ENCODE measurements at regions not wholly inside any gene's neighbourhood (a gene's known extent, or its start where the extent isn't known, plus 50 kb on each side); places are given as distances from the start of the nearest gene placed in this dataset.

- Histone ChIP-seq H2BK15ac (ENCODE audit: low read depth, low read length) (no peak overlapping the region), H2BK5ac (ENCODE audit: low read depth, low read length, poor library complexity, severe bottlenecking) (no peak overlapping the region), H4K91ac (ENCODE audit: insufficient read depth, low read depth, low read length) (no peak overlapping the region), H3K4me1 (ENCODE audit: control insufficient read depth, insufficient read depth, low read length) (no peaks in the 10 kb centered on the region), H3K4me3 (ENCODE audit: insufficient read depth, low read depth, low read length) (no peak overlapping the region), H2AK5ac (ENCODE audit: low read depth, low read length) (no peak overlapping the region), H3K18ac (ENCODE audit: low read depth, low read length) (no peak overlapping the region), H3K9me3 (ENCODE audit: control insufficient read depth, insufficient read depth, low read length) (no peaks in the 10 kb centered on the region), H4K5ac (ENCODE audit: low read depth, low read length) (no peak overlapping the region), H2AFZ (replicated peaks; ENCODE audit: low read length, poor library complexity) (no peak overlapping the region), H3K9ac (ENCODE audit: low read depth, low read length) (no peak overlapping the region), H3K27me3 (ENCODE audit: control insufficient read depth, insufficient read depth, low read length) (no peaks in the 10 kb centered on the region), H2BK120ac (ENCODE audit: low read depth, low read length) (no peak overlapping the region), H3K79me1 (ENCODE audit: low read depth in 1 of 2, low read length in 2 of 2) (peaks cover 4 to 8% of the 10 kb centered on the region in 2 experiments; a peak in 1 of 4 replicates), H4K8ac (ENCODE audit: low read depth in 2 of 2, low read length in 2 of 2) (no peak overlapping the region), H3K4ac (ENCODE audit: low read depth, low read length) (no peak overlapping the region), H3K14ac (replicated peaks; ENCODE audit: low read depth, low read length) (no peak overlapping the region), H2AK9ac (replicated peaks; ENCODE audit: low read depth, low read length, poor library complexity) (no peak overlapping the region), H2BK20ac (ENCODE audit: low read depth, low read length) (no peak overlapping the region), H3K23ac (ENCODE audit: low read depth, low read length) (no peak overlapping the region), H3K27ac (ENCODE audit: insufficient read depth, low read length) (no peak overlapping the region), H3K9me1 (ENCODE audit: insufficient read depth, low read length) (no peaks in the 10 kb centered on the region), H4K20me1 (ENCODE audit: insufficient read depth, low read length) (no peaks in the 10 kb centered on the region), H3K36me3 (ENCODE audit: control insufficient read depth, insufficient read depth, low read length) (peaks cover 2% of the 10 kb centered on the region; the same call in 1 of the 2 replicates), H3K4me2 (ENCODE audit: low read depth, low read length) (no peak overlapping the region), H3K56ac (ENCODE audit: extremely low read depth, insufficient read depth, low read length) (no peak overlapping the region)
- TF ChIP-seq CHD1 (IDR thresholded peaks at IDR 0.05; ENCODE audit: low read depth, low read length), result no peak
- no peak for TF ChIP-seq RCOR1 (IDR thresholded peaks at IDR 0.05; ENCODE audit: insufficient replicate concordance, low read length)
- no peak for TF ChIP-seq CTCF (conservative IDR thresholded peaks at IDR 0.05; ENCODE audit: low read depth, low read length)
- TF ChIP-seq ELK1 (IDR thresholded peaks at IDR 0.05; ENCODE audit: borderline replicate concordance, low read depth, low read length), result no peak
- no peak for TF ChIP-seq CEBPB (IDR thresholded peaks at IDR 0.05; ENCODE audit: low read depth, low read length)
- TF ChIP-seq RFX5 (IDR thresholded peaks at IDR 0.05; ENCODE audit: low read depth, low read length), result no peak
- TF ChIP-seq MAFK (IDR thresholded peaks at IDR 0.05; ENCODE audit: low read depth, low read length), result no peak
- TF ChIP-seq FOS (IDR thresholded peaks at IDR 0.05; ENCODE audit: low read depth, low read length), result no peak
- ChIA-PET CTCF (no interaction called here), POLR2A (ENCODE audit: unreplicated experiment) (no interaction called here)
- intact Hi-C loops (cut with micrococcal nuclease) (no loop called here), in situ Hi-C loops (cut with MboI; ENCODE audit: low sequenced_read_pairs) (no loop called here), dilution Hi-C loops (cut with HindIII; ENCODE audit: low sequenced_read_pairs, unreplicated experiment) (no loop called here)
- DNase-seq, result peak; percentile 28
- BruUV-seq (replicated peaks), result no TSS peak
- no CpG with 5 or more reads among the region's 1 CpG for WGBS, 2 experiments (ENCODE audit: extremely low coverage in 2 of 2, insufficient read length in 1 of 2)
- no peak for ATAC-seq (ENCODE audit: low read depth)
Observed at GRCh38 chr5:94010814-94011213, 269.4 kb upstream of the POU5F2 start.
